Activated T-cell treated with anti-CD3 and anti-CD28 coated beads for 24 hours (primary cell): ENCODE measurements at regions not wholly inside any gene's neighbourhood (a gene's known extent, or its start where the extent isn't known, plus 50 kb on each side); places are given as distances from the start of the nearest gene placed in this dataset.

ENCODE experiments used
- DNase-seq: peaks from one replicate; pipeline ENCODE4 v3.0.0-alpha.2; 2020; ENCODE audit warnings: low read depth

- DNase-seq, result no peak
Measured at GRCh38 chr3:116848248-116848829, 138.8 kb downstream of the TUSC7 start.

GRCh38 chr3:116849261-116849688 lies 139.7 kb downstream of the TUSC7 start:
- DNase-seq, result no peak

DNA sequence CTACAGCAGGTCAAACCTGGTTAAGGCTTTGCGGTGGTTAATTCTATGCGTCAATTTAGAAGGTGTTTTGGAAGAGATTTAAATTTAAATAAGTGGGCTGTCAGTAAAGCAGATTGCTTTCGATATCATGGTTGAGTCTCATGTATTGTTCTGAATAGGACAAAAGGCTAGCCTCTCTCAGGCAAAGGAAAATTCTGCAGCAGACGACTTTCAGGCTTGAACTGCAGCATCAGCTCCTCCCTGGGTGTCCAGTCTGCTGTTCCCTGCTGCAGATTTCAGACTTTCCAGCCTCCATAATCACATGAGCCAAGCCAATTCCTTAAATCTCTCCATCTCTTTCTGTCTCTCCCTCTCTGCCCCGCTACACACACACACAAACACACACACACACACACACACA lies 143.2 kb downstream of the TUSC7 start:
- DNase-seq, result no peak

DNA sequence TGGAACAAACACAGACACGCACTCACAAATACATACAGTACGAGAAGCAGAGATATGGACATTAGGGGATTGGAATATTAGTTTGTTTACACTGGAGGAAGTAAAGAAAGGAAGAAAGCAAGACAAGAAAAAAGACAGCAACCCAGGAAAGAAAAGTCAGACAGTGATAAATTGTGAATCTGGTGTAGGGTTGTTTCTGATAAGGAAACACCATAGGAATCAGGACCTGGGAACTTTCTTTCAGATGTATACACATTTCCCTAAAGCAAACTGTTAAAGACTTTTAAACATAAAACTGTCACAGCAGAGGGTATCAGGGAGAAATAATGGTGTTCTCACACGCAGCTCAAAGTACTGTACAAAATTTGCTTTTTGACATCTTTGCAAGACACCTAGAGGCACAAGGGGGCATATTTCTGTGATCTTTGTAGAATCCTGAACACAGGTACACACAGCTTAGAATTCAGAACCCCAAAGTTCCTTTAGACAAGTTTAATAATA lies 153.7 kb downstream of the TUSC7 start:
- no peak for DNase-seq

DNA sequence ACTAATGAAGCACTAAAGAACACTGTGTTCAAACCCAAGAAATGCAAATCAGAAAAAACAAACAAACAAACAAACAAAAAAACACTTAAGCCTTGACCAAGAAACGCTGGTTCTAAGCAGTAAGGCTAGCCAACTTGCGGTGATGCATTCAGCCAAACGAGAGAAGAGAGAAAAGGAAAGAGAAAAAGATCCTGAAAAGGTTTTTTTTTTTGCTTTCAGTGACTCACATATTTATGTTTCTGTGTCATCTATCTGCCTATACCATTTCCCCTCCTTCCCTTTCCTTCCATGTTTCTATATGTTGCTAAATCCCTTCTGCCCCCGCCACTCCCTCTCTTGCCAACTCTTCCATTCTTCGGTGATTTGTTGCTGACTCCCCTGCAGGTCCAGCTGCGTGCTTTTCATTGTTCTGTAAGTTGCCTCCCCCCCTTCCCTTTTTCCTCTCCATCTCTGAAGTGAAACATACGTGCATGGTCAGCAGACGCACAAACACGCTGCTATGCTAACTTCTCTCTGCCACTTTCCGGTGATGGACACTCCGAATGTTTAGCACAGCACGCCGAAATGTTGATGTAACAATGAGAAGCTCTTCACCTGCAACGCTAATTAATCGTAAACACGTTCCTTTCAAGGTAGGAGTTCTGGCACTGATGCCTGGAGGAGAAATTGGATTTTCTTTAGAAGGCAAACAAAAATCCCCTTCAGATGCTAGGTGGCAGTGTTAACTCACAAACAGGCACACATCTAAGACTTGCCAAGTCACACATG lies 154.4 kb downstream of the TUSC7 start:
- no peak for DNase-seq

DNA sequence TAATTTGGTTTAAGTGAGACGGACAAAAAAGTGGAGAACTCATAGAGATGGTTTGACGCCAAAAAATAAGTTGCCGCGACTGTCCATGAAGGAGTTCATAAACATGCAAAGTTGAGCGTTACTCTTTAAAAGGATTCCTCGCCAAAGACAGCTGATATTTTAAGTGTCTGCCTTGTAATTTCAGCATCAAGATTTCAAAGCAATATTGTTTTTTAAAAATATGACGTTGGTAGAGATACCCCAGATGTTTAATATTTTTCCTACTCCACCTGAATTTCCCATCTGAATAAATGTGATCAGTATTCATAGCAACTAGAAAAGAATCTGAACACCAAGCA lies 155.0 kb downstream of the TUSC7 start:
- no peak for DNase-seq

GRCh38 chr3:116870379-116870778 lies 160.8 kb downstream of the TUSC7 start:
- no peak for DNase-seq

DNA sequence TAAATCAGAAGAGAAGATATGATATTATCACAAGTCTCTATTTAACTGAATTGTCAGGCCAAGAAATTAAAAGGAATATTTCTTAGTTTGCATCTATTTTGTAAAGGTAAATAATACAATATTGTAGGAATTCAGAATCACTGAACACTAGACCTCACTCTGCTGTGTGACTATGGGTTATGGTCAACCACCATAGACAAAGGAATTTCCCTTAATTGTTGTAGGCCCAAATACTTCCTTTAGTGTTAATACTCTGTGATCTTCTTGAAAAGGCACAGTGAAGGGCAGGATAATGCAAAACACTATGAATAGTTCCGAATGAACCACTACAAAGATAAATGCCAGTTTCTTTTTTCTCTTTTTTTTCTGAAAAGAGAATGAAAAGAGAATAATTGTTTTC lies 162.3 kb downstream of the TUSC7 start:
- DNase-seq, result no peak

GRCh38 chr3:116872688-116873087 lies 163.1 kb downstream of the TUSC7 start:
- no peak for DNase-seq

DNA sequence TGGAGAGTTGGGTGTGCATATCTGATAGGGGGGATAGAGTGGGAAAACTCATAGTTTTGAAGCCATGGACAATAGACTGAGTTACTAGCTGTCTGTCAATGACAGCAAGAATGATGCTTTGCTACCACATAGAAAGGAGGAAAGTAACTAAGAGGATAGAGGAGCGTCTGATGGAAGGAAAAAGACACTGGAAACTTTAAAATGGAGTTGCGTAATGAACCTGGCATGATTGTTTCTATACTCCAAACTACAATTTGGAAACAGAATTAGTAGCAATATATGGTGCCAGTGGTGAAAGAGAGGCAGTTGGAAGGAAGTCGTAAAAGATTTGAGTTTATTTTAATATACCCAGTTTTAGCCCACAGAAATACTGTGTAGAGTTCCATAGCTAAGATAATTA lies 163.6 kb downstream of the TUSC7 start:
- no peak for DNase-seq

DNA sequence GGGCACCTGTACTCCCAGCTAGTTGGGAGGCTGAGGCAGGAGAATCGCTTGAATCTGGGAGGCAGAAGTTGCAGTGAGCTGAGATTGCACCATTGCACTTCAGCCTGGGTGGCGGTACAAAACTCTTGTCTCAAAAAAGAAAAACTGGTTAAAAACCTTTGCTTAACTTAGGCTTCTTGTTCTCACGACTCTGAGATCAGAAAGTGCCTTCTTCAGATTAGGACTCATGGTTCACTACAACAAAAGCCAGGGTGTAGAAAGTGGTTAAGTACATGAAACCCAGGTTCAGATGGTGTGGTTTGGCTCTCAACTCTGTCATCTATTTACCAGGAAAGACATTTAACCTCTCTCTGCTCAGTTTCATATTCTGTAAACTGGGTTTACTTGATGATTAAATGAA lies 168.4 kb downstream of the TUSC7 start:
- DNase-seq, result no peak

DNA sequence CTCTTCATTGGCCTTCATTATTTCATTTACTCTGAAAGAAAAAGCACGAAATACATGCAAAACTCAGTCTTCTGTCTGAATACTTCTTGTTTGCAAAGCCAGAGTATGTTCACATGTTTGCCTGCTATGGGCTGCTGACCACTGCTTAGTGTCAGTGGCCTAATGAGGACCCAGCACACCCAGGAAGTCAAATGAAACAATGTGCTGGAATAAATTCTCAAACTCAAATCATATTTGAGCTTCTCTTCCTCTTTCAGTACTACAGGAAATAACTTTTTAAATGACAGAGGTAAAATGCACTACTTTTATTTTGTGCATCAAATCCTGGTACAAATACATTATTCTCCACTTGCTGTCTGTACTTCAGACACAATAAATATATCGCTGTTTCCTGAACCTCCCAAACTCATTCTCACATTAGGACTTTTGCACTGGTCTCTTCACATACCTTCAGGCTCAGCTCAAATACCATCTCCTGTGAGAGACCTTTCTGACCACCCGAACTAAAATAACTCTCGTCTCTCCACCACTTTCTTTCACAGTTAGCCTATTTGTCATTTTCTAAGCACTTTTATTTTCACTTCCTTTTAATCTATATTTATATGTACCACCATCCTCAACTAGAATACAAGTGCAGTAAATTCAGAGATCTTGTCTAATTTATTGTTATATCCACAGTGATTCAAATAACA lies 176.8 kb downstream of the TUSC7 start:
- DNase-seq, result no peak

DNA sequence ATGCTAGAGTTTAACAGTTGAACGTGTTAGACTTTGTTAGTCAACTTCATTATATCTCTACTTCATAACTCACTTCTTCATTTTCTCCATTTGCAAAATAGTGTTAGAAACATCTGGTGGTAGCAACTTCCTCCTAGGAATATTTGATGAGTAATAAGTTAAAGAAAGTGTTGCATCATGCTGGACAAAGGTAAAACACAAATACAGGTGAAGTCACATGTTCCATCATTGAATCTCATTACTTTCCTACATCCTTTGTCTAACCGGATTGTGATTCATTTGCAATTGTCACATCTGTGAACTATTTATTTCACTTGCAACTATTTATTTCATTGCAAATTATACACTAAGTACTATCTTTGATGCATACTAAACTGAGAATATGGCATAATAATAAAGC lies 186.5 kb downstream of the TUSC7 start:
- DNase-seq, result no peak

DNA sequence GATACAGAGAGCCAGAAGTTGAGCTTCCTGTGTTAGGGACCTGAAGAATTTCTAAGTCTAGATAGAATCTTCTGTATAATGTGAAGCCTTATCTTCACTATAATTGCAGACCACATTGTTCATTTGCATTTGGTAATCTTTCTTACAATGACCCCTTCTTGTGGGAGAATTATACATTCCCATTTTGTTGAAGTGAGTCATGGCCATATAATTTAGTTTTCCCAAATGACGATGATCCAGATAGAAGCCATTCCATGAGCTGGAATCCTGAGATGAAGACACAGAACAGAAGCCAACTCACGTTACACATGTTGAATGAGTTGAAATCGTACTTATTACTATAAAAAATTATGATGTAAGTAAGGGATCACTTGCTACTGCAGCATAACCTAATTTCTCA lies 187.8 kb downstream of the TUSC7 start:
- DNase-seq, result no peak

- no peak for DNase-seq
Measured at GRCh38 chr3:116899253-116899652, 189.7 kb downstream of the TUSC7 start.

- no peak for DNase-seq
Measured at GRCh38 chr3:116905334-116905733, 195.8 kb downstream of the TUSC7 start.

DNA sequence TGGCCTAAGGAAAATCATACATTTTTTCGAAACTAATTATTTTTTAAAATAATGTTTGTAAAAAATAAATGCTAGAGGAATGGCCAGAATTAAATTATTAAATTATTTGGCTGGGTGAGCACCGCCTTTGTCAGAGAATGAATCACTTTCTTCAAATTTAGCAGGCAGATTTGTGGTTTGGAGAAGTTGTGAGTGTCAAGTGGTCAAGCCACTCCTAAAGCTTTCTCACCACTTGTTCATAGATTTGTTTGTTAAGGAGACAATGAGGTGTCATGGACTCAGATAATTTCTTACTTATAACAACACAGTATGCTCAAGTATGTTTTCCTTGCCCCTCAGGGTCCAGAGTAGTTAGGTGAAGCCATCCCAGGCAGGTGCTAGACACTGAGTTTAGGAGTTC lies 196.2 kb downstream of the TUSC7 start:
- DNase-seq, result no peak

DNA sequence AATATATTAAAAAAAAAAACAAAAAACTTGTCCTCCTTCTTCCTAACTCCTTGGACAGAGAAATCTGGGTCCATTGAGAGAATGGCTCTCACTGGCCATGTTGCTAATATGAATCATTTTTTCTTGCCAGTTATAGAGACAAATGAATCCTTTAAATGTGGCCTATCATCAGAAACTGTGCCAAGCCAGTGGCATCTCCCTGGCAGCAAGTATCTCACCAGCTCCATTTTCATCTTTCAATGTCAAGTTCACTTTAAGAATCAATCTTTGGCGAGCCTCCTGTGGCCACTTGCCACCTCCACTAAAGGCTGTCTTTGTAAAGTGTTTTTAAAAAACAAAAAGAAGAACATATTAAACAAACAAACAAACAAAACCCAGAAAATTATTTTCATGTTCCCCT lies 202.5 kb downstream of the TUSC7 start:
- no peak for DNase-seq

- no peak for DNase-seq
Measured at GRCh38 chr3:116914004-116914403, 204.4 kb downstream of the TUSC7 start.

- no peak for DNase-seq
Measured at GRCh38 chr3:116916836-116917235, 207.3 kb downstream of the TUSC7 start.

- DNase-seq, result no peak
Measured at GRCh38 chr3:116920826-116921610, 211.4 kb downstream of the TUSC7 start.

DNA sequence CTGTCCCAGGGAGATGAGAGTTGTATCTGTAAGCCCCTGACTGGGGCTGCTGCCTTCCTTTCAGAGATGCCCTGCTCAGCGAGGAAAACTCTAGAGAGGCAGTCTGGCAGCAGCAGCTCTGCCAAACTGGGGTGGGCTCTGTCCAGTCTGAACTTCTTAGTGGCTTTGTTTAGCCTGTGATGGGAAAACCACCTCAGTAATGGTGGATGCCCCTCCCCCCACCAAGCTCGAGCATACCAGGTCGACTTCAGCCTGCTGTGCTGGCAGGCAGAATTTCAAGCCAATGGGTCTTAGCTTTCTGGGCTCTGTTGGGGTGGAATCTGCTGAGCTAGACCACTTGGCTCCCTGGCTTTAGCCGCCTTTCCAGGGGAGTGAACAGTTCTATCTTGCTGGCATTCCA lies 218.3 kb downstream of the TUSC7 start:
- DNase-seq, result no peak
